DOHH2 (cell line): ENCODE measurements at regions not wholly inside any gene's neighbourhood (a gene's known extent, or its start where the extent isn't known, plus 50 kb on each side); places are given as distances from the start of the nearest gene placed in this dataset.

Source experiments
- EZH2phosphoT487 ChIP-seq: fragments of 200-600 bp; sonication (generic); IDR thresholded peaks from 2 replicates; pipeline ENCODE4 v1.6.1; 2017; ENCODE audit warnings: borderline replicate concordance, mild to moderate bottlenecking, antibody characterized with exemption, low read length, moderate library complexity, mixed read lengths
- TF ChIP-seq, protein P1 (sequence below): fragments of 200-600 bp; sonication (generic); IDR thresholded peaks from one replicate; pipeline ENCODE4 v1.5.1; 2014; ENCODE audit warnings: antibody characterized with exemption, mild to moderate bottlenecking, low read depth, low read length; ENCODE audit not compliant: poor library complexity, severe bottlenecking

DNA sequence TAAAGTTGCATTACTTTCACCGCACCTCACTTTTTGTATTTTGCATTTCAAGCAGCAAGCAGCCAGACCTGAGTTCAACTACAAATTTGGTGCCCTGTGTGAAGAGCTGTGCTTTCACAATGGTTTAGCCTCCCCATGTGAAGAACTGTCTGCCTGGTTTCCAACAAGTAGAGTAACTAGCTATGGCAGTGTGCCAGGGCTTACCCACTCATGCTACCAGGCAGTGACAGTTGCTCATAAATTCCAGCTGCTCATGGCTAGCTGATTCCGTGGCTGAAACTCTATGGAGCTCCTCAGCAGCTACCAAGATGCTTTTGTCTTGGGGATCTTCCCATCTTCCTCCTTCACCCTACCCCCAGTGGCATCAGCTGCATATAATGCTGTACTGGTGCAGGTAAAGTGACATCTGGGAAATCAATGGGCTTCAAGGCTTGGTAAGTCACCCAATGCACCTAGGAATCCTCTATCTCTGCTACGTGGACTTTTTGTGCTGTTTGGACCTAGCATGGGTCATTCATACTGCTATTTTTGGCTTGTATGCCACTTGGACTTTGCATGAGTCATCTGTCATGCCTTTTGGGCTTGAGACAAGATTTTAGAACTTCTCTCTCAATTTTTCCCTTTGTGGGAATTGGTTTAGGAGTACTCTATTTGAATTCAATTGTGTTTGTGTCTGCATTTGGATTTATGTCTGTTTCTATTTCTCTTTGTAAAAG is 176.5 kb upstream of the GJE1 start:
- TF ChIP-seq, protein P1, sequence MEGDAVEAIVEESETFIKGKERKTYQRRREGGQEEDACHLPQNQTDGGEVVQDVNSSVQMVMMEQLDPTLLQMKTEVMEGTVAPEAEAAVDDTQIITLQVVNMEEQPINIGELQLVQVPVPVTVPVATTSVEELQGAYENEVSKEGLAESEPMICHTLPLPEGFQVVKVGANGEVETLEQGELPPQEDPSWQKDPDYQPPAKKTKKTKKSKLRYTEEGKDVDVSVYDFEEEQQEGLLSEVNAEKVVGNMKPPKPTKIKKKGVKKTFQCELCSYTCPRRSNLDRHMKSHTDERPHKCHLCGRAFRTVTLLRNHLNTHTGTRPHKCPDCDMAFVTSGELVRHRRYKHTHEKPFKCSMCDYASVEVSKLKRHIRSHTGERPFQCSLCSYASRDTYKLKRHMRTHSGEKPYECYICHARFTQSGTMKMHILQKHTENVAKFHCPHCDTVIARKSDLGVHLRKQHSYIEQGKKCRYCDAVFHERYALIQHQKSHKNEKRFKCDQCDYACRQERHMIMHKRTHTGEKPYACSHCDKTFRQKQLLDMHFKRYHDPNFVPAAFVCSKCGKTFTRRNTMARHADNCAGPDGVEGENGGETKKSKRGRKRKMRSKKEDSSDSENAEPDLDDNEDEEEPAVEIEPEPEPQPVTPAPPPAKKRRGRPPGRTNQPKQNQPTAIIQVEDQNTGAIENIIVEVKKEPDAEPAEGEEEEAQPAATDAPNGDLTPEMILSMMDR: no peak
- TF ChIP-seq EZH2phosphoT487: no peak
